H1 (cell line): ENCODE measurements at regions not wholly inside any gene's neighbourhood (a gene's known extent, or its start where the extent isn't known, plus 50 kb on each side); places are given as distances from the start of the nearest gene placed in this dataset.

ENCODE experiments used
- CTCF ChIA-PET: fragments of 300-600 bp; sonication (Branson Sonifier 250); formaldehyde crosslinking; loops from one replicate; lab custom pipeline; 2021; ENCODE audit not compliant: partially characterized antibody; lab: Charles Lee
- POLR2A ChIA-PET: fragments of 300-600 bp; sonication (Branson Sonifier 250); formaldehyde crosslinking; loops from one replicate; lab custom pipeline; 2021; ENCODE audit warnings: inconsistent platforms; ENCODE audit not compliant: partially characterized antibody; lab: Charles Lee
- DNase-seq, 2 experiments: peaks; one replicate each; pipeline versions ENCODE4 v3.0.0 to v3.0.0-alpha.2; 2010 to 2022; ENCODE audit warnings: low spot score in 2 of 2, low read depth in 1 of 2, mixed read lengths in 1 of 2
- FAIRE-seq: peaks from 2 replicates; lab custom pipeline; 2011; peaks lifted over from hg19 to GRCh38; lab: Jason Lieb, UNC
- H2AFZ ChIP-seq: 2 replicates; pipeline ENCODE4 v1.8.1; 2012; ENCODE audit warnings: low read length, inconsistent platforms
- H2AK5ac ChIP-seq: 2 replicates; pipeline ENCODE4 v1.6.1; 2013; ENCODE audit warnings: low read depth, low read length
- H2BK120ac ChIP-seq: replicated peaks from 2 replicates; pipeline ENCODE3; 2013; ENCODE audit warnings: low read depth, low read length, inconsistent platforms
- H2BK12ac ChIP-seq: 2 replicates; pipeline ENCODE4 v1.6.1; 2013; ENCODE audit warnings: low read depth, low read length
- H2BK15ac ChIP-seq: 2 replicates; pipeline ENCODE4 v1.6.1; 2013; ENCODE audit warnings: low read length
- H2BK20ac ChIP-seq: 2 replicates; pipeline ENCODE4 v1.6.1; 2013; ENCODE audit warnings: low read length
- H2BK5ac ChIP-seq: 2 replicates; pipeline ENCODE4 v1.6.1; 2013; ENCODE audit warnings: low read depth, low read length
- H3K14ac ChIP-seq: 2 replicates; pipeline ENCODE4 v1.6.1; 2013; ENCODE audit warnings: inconsistent platforms; ENCODE audit not compliant: insufficient read length
- H3K18ac ChIP-seq: 2 replicates; pipeline ENCODE4 v1.6.1; 2013; ENCODE audit warnings: low read length; ENCODE audit errors: extremely low read depth
- H3K23ac ChIP-seq: 2 replicates; pipeline ENCODE4 v1.6.1; 2013; ENCODE audit warnings: inconsistent platforms; ENCODE audit not compliant: insufficient read length
- H3K23me2 ChIP-seq: 2 replicates; pipeline ENCODE4 v1.6.1; 2013; ENCODE audit warnings: low read depth, low read length
- H3K27ac ChIP-seq: 2 replicates; pipeline ENCODE4 v1.6.1; 2011; ENCODE audit warnings: low read depth, low read length, inconsistent platforms
- H3K27me3 ChIP-seq, 4 experiments: replicated peaks in 1 of 4; 1 replicate in 1 of 4; 2 replicates in 3 of 4; pipeline versions ENCODE4 v1.6.1 to v1.8.1; 2011 to 2013; ENCODE audit warnings: low read length in 3 of 4, mild to moderate bottlenecking in 3 of 4, inconsistent platforms in 2 of 4, mixed read lengths in 2 of 4, moderate library complexity in 1 of 4; ENCODE audit not compliant: control insufficient read depth in 3 of 4, insufficient read depth in 3 of 4; ENCODE audit errors: extremely low read depth in 1 of 4
- H3K36me3 ChIP-seq, 4 experiments: 2 replicates each; pipeline versions ENCODE4 v1.6.1 to v1.8.1; 2011 to 2013; ENCODE audit warnings: mild to moderate bottlenecking in 4 of 4, low read length in 3 of 4, moderate library complexity in 2 of 4, control low read depth in 1 of 4, inconsistent platforms in 1 of 4; ENCODE audit not compliant: insufficient read depth in 4 of 4, control insufficient read depth in 2 of 4
- H3K4ac ChIP-seq: replicated peaks from 2 replicates; pipeline ENCODE3; 2013; ENCODE audit warnings: low read length, low read depth, mixed read lengths, inconsistent platforms; ENCODE audit not compliant: insufficient read length
- H3K4me1 ChIP-seq, 4 experiments: replicated peaks in 1 of 4; 1 replicate in 1 of 4; 2 replicates in 3 of 4; pipeline versions ENCODE4 v1.6.1 to v1.8.1; 2011 to 2013; ENCODE audit warnings: low read length in 3 of 4, inconsistent platforms in 2 of 4, mixed read lengths in 1 of 4; ENCODE audit not compliant: insufficient read depth in 4 of 4, control insufficient read depth in 3 of 4
- H3K4me2 ChIP-seq, 2 experiments: 2 replicates each; pipeline versions ENCODE4 v1.6.1 to v1.8.1; 2011 to 2013; ENCODE audit warnings: low read depth in 2 of 2, low read length in 2 of 2, control low read depth in 1 of 2, inconsistent platforms in 1 of 2, mild to moderate bottlenecking in 1 of 2; ENCODE audit not compliant: insufficient read depth in 1 of 2
- H3K4me3 ChIP-seq, 4 experiments: fragments of 200-600, 300-600 bp in 1 of 4; sonication (generic), shearing (Covaris generic), sonication (Bioruptor Twin) in 1 of 4; 2 replicates each; pipeline versions ENCODE4 v1.5.1 to v1.8.1; 2011 to 2016; ENCODE audit warnings: low read length in 4 of 4, low read depth in 3 of 4, control low read depth in 2 of 4, inconsistent platforms in 2 of 4, mild to moderate bottlenecking in 2 of 4, mixed read lengths in 1 of 4, moderate library complexity in 1 of 4; ENCODE audit not compliant: insufficient read depth in 2 of 4; ENCODE audit errors: extremely low read depth in 1 of 4
- H3K56ac ChIP-seq: replicated peaks from 2 replicates; pipeline ENCODE3; 2013; ENCODE audit warnings: low read depth, mild to moderate bottlenecking, mixed read lengths, low read length, inconsistent platforms; ENCODE audit not compliant: insufficient read length
- H3K79me1 ChIP-seq: 2 replicates; pipeline ENCODE4 v1.6.1; 2013; ENCODE audit warnings: low read depth, low read length, control low read depth
- H3K79me2 ChIP-seq, 2 experiments: 2 replicates each; pipeline versions ENCODE4 v1.6.1 to v1.8.1; 2012 to 2013; ENCODE audit warnings: low read length in 2 of 2, mild to moderate bottlenecking in 2 of 2, inconsistent platforms in 1 of 2; ENCODE audit not compliant: insufficient read depth in 2 of 2, control insufficient read depth in 1 of 2
- H3K9ac ChIP-seq, 4 experiments: replicated peaks in 1 of 4; 1 replicate in 1 of 4; 2 replicates in 3 of 4; pipeline versions ENCODE4 v1.6.1 to v1.8.1; 2011 to 2013; ENCODE audit warnings: low read depth in 3 of 4, low read length in 3 of 4, control low read depth in 2 of 4, mild to moderate bottlenecking in 2 of 4, moderate library complexity in 2 of 4, inconsistent platforms in 1 of 4; ENCODE audit errors: extremely low read depth in 1 of 4
- H3K9me3 ChIP-seq, 2 experiments: 2 replicates each; pipeline versions ENCODE4 v1.6.1 to v1.8.1; 2012 to 2013; ENCODE audit warnings: mild to moderate bottlenecking in 2 of 2, moderate library complexity in 2 of 2, control low read depth in 1 of 2, inconsistent platforms in 1 of 2, low read depth in 1 of 2, low read length in 1 of 2, mixed read lengths in 1 of 2; ENCODE audit not compliant: insufficient read depth in 2 of 2
- H4K20me1 ChIP-seq, 2 experiments: replicated peaks in 1 of 2; 2 replicates each; pipeline versions ENCODE3 to v1.8.1; 2011 to 2013; ENCODE audit warnings: inconsistent platforms in 2 of 2, low read length in 2 of 2, mild to moderate bottlenecking in 1 of 2; ENCODE audit not compliant: insufficient read depth in 2 of 2, control insufficient read depth in 1 of 2
- H4K5ac ChIP-seq: 2 replicates; pipeline ENCODE4 v1.6.1; 2013; ENCODE audit warnings: low read length, low read depth, mixed read lengths, inconsistent platforms; ENCODE audit not compliant: insufficient read length
- H4K8ac ChIP-seq: 2 replicates; pipeline ENCODE4 v1.8.0; 2013; ENCODE audit warnings: mild to moderate bottlenecking, moderate library complexity, low read length, inconsistent platforms; ENCODE audit not compliant: insufficient read depth; ENCODE audit errors: extremely low read depth
- H4K91ac ChIP-seq: replicated peaks from 2 replicates; pipeline ENCODE3; 2013; ENCODE audit warnings: low read length, mixed read lengths, inconsistent platforms; ENCODE audit not compliant: insufficient read length
- HDAC2 ChIP-seq, 2 experiments: fragments of 300-600 bp in 1 of 2; sonication (generic) in 1 of 2; IDR thresholded peaks; 2 replicates each; pipeline ENCODE4 v1.6.1; 2011 to 2012; ENCODE audit warnings: low read depth in 2 of 2, low read length in 2 of 2, mild to moderate bottlenecking in 2 of 2, moderate library complexity in 2 of 2, borderline replicate concordance in 1 of 2, inconsistent platforms in 1 of 2
- NANOG ChIP-seq: IDR thresholded peaks from 2 replicates; pipeline ENCODE4 v1.6.1; 2011; ENCODE audit warnings: low read length, low read depth, mild to moderate bottlenecking, inconsistent platforms; ENCODE audit not compliant: insufficient read depth, poor library complexity, severe bottlenecking
- RFX5 ChIP-seq: IDR thresholded peaks from 2 replicates; pipeline ENCODE4 v1.6.1; 2011; ENCODE audit warnings: low read depth, low read length, improper control_type of control experiment, borderline replicate concordance
- SP4 ChIP-seq: IDR thresholded peaks from 2 replicates; pipeline ENCODE4 v1.6.1; 2012; ENCODE audit warnings: low read length, inconsistent platforms
- WGBS, 2 experiments: shearing (Covaris generic) in 1 of 2; methylation state at CpG; one replicate each; pipeline versions ENCODE4 v1.1.6 to v1.1.7; 2013 to 2015; ENCODE audit warnings: low lambda C conversion rate in 2 of 2, mixed read lengths in 2 of 2, inconsistent platforms in 1 of 2, low coverage in 1 of 2, missing lambda C conversion rate in 1 of 2; ENCODE audit not compliant: insufficient replicate concordance in 2 of 2, insufficient coverage in 1 of 2, insufficient read length in 1 of 2; ENCODE audit errors: extremely low coverage in 1 of 2, missing lambda C conversion rate in 1 of 2; 5-methylcytosine and 5-hydroxymethylcytosine counted together

GRCh38 chr3:8156138-8156537, 345.5 kb upstream of the LMCD1 start:
- H4K91ac ChIP-seq = no peak overlapping the region
- no peak overlapping the region for H3K23ac ChIP-seq
- H2BK5ac ChIP-seq = no peak overlapping the region
- no peak overlapping the region for H2AFZ ChIP-seq
- ChIA-PET CTCF (interaction anchor here (0.9 kb wide), 1 partner anchor 84 kb away, joined by 3 read pairs; no protein-coding TSS in a partner anchor), POLR2A (no interaction called here)
- no peaks in the 10 kb centered on the region; the same call in 1 of the 2 replicates for H3K23me2 ChIP-seq
- no peaks in the 10 kb centered on the region for H3K36me3 ChIP-seq
- no peak overlapping the region for H3K27ac ChIP-seq
- H3K27me3 ChIP-seq = no peaks in the 10 kb centered on the region
- no peak overlapping the region for H2BK12ac ChIP-seq
- H3K9ac ChIP-seq = no peak overlapping the region
- no peak overlapping the region for H3K4ac ChIP-seq
- no peak overlapping the region for H2AK5ac ChIP-seq
- H3K18ac ChIP-seq = no peak overlapping the region
- H3K79me1 ChIP-seq = no peaks in the 10 kb centered on the region
- H2BK20ac ChIP-seq = no peak overlapping the region
- H3K14ac ChIP-seq = no peak overlapping the region
- no peak overlapping the region for H3K56ac ChIP-seq
- no peak overlapping the region for H4K5ac ChIP-seq
- H3K4me3 ChIP-seq = no peak overlapping the region
- DNase-seq = no peak
- no peak overlapping the region for H3K4me2 ChIP-seq
- FAIRE-seq = no peak
- H2BK120ac ChIP-seq = no peak overlapping the region
- no peak overlapping the region for H2BK15ac ChIP-seq
- 79% methylated on average over 6 of the region's 6 CpGs; no CpG with 5 or more reads in 1 of the 2 experiments for WGBS, 2 experiments
- no peaks in the 10 kb centered on the region for H4K20me1 ChIP-seq
- TF ChIP-seq NANOG (no peak), SP4 (no peak), HDAC2 (IDR thresholded peaks at IDR 0.05; ENCODE audit: borderline replicate concordance in 1 of 2, low read depth in 2 of 2, low read length in 2 of 2) (no peak), RFX5 (peak; percentile 51; the same call in 1 of the 2 replicates)
- TF ChIP-seq, all 59 proteins: peak for 1
- no peaks in the 10 kb centered on the region for H3K9me3 ChIP-seq
- H3K79me2 ChIP-seq = no peaks in the 10 kb centered on the region
- no peak overlapping the region for H4K8ac ChIP-seq
- H3K4me1 ChIP-seq = no peaks in the 10 kb centered on the region
